ENCODE measurements at regions not wholly inside any gene's neighbourhood (a gene's known extent, or its start where the extent isn't known, plus 50 kb on each side); places are given as distances from the start of the nearest gene placed in this dataset.

DNA sequence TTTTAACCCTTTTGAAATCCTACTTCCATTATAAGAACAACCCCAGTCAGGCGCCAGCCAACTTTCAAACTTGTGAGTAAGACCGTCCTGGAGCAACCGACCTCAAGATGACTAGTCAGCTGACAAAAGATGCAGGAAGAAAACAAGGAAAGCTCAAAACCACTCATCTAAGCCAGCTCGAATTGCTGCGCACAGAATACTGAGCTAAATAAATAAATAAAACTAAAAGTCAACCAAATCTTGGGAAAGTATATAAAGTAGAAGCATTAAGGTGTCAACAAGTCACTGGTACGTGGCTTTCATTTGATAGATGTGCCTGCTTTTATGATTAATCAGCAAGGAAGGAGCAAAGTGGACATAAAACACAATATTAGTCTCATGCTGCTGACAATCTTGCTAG is 1269.8 kb downstream of the XPNPEP1 start:
- no peaks in the 10 kb centered on the region for H3K36me3 ChIP-seq
- no peak for TF ChIP-seq CTCF (IDR thresholded peaks at IDR 0.05)
- no peak for TF ChIP-seq POLR2A (IDR thresholded peaks at IDR 0.05)
- no peak for TF ChIP-seq EP300 (IDR thresholded peaks at IDR 0.05)
- no peaks in the 10 kb centered on the region for H3K4me1 ChIP-seq
- H3K27me3 ChIP-seq = no peaks in the 10 kb centered on the region
- 79 to 81% methylated on average over 6 of the region's 6 CpGs for WGBS, 2 donors
- no peak overlapping the region for H3K4me3 ChIP-seq
- no peak overlapping the region for H3K27ac ChIP-seq
- H3K9me3 ChIP-seq = no peaks in the 10 kb centered on the region
- no peak for DNase-seq (ENCODE audit: low spot score in 2 of 2)

DNA sequence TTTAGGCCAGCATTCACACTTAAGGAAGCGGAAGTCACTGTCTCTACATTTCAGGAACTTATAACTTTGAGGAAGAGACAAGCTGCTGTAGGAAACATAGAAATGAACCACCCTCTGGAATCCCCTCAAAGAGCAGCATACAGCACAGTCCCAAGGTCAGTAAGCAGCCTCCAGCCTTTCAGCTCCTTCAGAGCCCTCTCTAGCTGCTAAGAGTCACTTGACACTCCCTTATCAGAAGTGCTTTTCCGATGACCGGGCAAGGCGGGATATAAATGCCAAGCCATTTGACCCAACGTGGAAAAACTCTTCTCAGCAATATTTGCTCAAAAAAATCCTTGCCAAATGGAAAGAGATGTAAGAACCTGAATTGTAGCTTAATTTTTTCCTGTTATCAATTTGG is 1284.3 kb downstream of the XPNPEP1 start:
- Histone ChIP-seq H3K27me3 (no peaks in the 10 kb centered on the region), H3K4me1 (no peaks in the 10 kb centered on the region), H3K27ac (no peak overlapping the region), H3K9me3 (peaks cover 0 to 7% (median 0%) of the 10 kb centered on the region in 4 donors), H3K4me3 (no peak overlapping the region), H3K36me3 (no peaks in the 10 kb centered on the region)
- WGBS, 2 donors = 87 to 88% methylated on average over 5 of the region's 5 CpGs
- DNase-seq (ENCODE audit: low spot score in 2 of 2) = no peak
- TF ChIP-seq CTCF (IDR thresholded peaks at IDR 0.05) (no peak), EP300 (IDR thresholded peaks at IDR 0.05) (no peak), POLR2A (IDR thresholded peaks at IDR 0.05) (no peak)

DNA sequence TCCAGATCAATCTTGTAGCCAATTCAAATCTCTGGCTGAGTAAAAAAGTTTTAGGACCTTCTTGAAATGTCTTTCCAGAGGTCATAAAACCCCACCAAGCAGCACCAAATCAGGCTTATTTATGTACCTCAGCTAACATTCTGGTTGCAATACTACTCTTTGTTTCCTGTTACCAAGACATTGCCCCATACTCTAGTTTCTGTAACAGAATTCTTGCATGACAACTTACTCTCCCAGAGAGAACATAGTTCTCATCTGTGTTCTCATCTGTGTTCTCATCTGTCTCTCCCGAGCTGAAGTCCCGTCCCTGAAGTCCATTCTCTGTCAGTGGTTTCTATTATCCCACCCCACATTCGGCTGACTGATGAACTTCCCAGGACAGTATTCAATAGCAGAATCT is 1285.1 kb downstream of the XPNPEP1 start:
- peaks cover 0 to 7% (median 0%) of the 10 kb centered on the region in 4 donors for H3K9me3 ChIP-seq
- H3K4me3 ChIP-seq = no peak overlapping the region
- no peak for DNase-seq (ENCODE audit: low spot score in 2 of 2)
- H3K27ac ChIP-seq = no peak overlapping the region
- TF ChIP-seq CTCF (IDR thresholded peaks at IDR 0.05) (no peak), EP300 (IDR thresholded peaks at IDR 0.05) (no peak), POLR2A (IDR thresholded peaks at IDR 0.05) (no peak)
- H3K36me3 ChIP-seq = no peaks in the 10 kb centered on the region
- WGBS, 2 donors = 70 to 85% methylated on average over 3 of the region's 3 CpGs
- H3K27me3 ChIP-seq = no peaks in the 10 kb centered on the region
- H3K4me1 ChIP-seq = no peaks in the 10 kb centered on the region

DNA sequence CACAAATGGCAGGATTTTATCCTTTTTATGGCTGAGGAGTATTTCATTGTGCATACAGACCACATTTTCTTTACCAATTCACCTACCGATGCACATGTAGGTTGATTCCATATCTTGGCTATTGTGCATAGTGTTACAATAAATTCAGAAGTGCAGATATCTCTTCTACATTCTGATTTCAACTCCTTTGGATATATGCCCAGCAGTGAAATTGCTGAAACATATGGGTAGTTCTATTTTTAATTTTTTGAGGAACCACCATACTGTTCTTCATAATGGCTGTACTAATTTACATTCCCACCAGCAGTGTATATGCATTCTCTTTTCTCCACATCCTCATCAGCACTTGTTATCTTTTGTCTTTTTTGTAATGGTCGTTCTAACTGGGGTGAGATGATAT is 1290.3 kb downstream of the XPNPEP1 start:
- H3K9me3 ChIP-seq = peaks cover 0 to 7% (median 0%) of the 10 kb centered on the region in 4 donors
- no peak overlapping the region for H3K4me3 ChIP-seq
- no peaks in the 10 kb centered on the region for H3K36me3 ChIP-seq
- H3K4me1 ChIP-seq = no peaks in the 10 kb centered on the region
- no peaks in the 10 kb centered on the region for H3K27me3 ChIP-seq
- no peak for TF ChIP-seq EP300 (IDR thresholded peaks at IDR 0.05)
- no peak for TF ChIP-seq CTCF (IDR thresholded peaks at IDR 0.05)
- no peak for TF ChIP-seq POLR2A (IDR thresholded peaks at IDR 0.05)
- 63 to 65% methylated on average over 2 of the region's 2 CpGs for whole genome bisulfite sequencing, 2 donors
- no peak overlapping the region for H3K27ac ChIP-seq
- no peak for DNase-seq (ENCODE audit: low spot score in 2 of 2)

- peaks cover 0 to 7% (median 0%) of the 10 kb centered on the region in 4 donors for H3K9me3 ChIP-seq
- no peaks in the 10 kb centered on the region for H3K4me1 ChIP-seq
- WGBS, 2 donors = 61 to 78% methylated on average over 1 of the region's 1 CpG
- no peak overlapping the region for H3K27ac ChIP-seq
- TF ChIP-seq CTCF (IDR thresholded peaks at IDR 0.05) (no peak), POLR2A (IDR thresholded peaks at IDR 0.05) (no peak), EP300 (IDR thresholded peaks at IDR 0.05) (no peak)
- H3K4me3 ChIP-seq = no peak overlapping the region
- H3K27me3 ChIP-seq = no peaks in the 10 kb centered on the region
- no peaks in the 10 kb centered on the region for H3K36me3 ChIP-seq
- DNase-seq (ENCODE audit: low spot score in 2 of 2) = no peak
Observed at GRCh38 chr10:108632144-108632543, 1291.2 kb downstream of the XPNPEP1 start.

Data from tibial nerve (tissue), 4 donors.